ENCODE measurements at regions not wholly inside any gene's neighbourhood (a gene's known extent, or its start where the extent isn't known, plus 50 kb on each side); places are given as distances from the start of the nearest gene placed in this dataset.
"Not testable (repeated sequence)": the region's sequence is repeated elsewhere in the genome, so short reads cannot be mapped to it uniquely, and the experiment has no call there.

GRCh38 chr9:31334837-31335528, 1049.5 kb upstream of the ACO1 start:
- DNase-seq = no peak

GRCh38 chr9:31335529-31336234, 1048.8 kb upstream of the ACO1 start:
- peak; percentile 20 for DNase-seq

GRCh38 chr9:31336386-31336785, 1048.1 kb upstream of the ACO1 start:
- no peak for DNase-seq

- no peak for DNase-seq
Measured at GRCh38 chr9:31336841-31337240, 1047.6 kb upstream of the ACO1 start.

- peak; percentile 78 for DNase-seq
Measured at GRCh38 chr9:31347082-31347617, 1037.3 kb upstream of the ACO1 start.

- DNase-seq = no peak
Measured at GRCh38 chr9:31355159-31355882, 1029.1 kb upstream of the ACO1 start.

GRCh38 chr9:31355965-31356364, 1028.5 kb upstream of the ACO1 start:
- DNase-seq = no peak

- no peak for DNase-seq
Measured at GRCh38 chr9:31359071-31359470, 1025.4 kb upstream of the ACO1 start.

- no peak for DNase-seq
Measured at GRCh38 chr9:31364171-31364570, 1020.3 kb upstream of the ACO1 start.

- DNase-seq = no peak
Measured at GRCh38 chr9:31372799-31373587, 1011.5 kb upstream of the ACO1 start.

- DNase-seq = no peak
Measured at GRCh38 chr9:31377358-31377757, 1007.1 kb upstream of the ACO1 start.

GRCh38 chr9:31388660-31389059, 995.8 kb upstream of the ACO1 start:
- DNase-seq = no peak

- no peak for DNase-seq
Measured at GRCh38 chr9:31389075-31389474, 995.4 kb upstream of the ACO1 start.

GRCh38 chr9:31390403-31391025, 993.9 kb upstream of the ACO1 start:
- DNase-seq = no peak

GRCh38 chr9:31393240-31393639, 991.2 kb upstream of the ACO1 start:
- no peak for DNase-seq

- no peak for DNase-seq
Measured at GRCh38 chr9:31394015-31394473, 990.4 kb upstream of the ACO1 start.

GRCh38 chr9:31412081-31412480, 972.4 kb upstream of the ACO1 start:
- DNase-seq = no peak

GRCh38 chr9:31415164-31415563, 969.3 kb upstream of the ACO1 start:
- no peak for DNase-seq

- no peak for DNase-seq
Measured at GRCh38 chr9:31418419-31418818, 966.0 kb upstream of the ACO1 start.

GRCh38 chr9:31443630-31444457, 940.6 kb upstream of the ACO1 start:
- not testable (repeated sequence) for DNase-seq

- no peak for DNase-seq
Measured at GRCh38 chr9:31445357-31445756, 939.1 kb upstream of the ACO1 start.
